ENCODE measurements at regions not wholly inside any gene's neighbourhood (a gene's known extent, or its start where the extent isn't known, plus 50 kb on each side); places are given as distances from the start of the nearest gene placed in this dataset.

- TF ChIP-seq CTCF (IDR thresholded peaks at IDR 0.05): no peak
- no peak for TF ChIP-seq POLR2A (IDR thresholded peaks at IDR 0.05)
These were observed 240.3 kb downstream of the ZIC1 start for GRCh38 chr3:147649475-147649874.
